Mesenchymal stem cell (in vitro differentiated cells and primary cell): ENCODE measurements at regions not wholly inside any gene's neighbourhood (a gene's known extent, or its start where the extent isn't known, plus 50 kb on each side); places are given as distances from the start of the nearest gene placed in this dataset.

ENCODE experiments used
- DNase-seq: peaks from one replicate; pipeline ENCODE4 v3.0.0-alpha.2; 2013
- H2AFZ ChIP-seq: one replicate; pipeline ENCODE4 v1.6.1; 2013; ENCODE audit warnings: low read depth, mild to moderate bottlenecking, control low read depth, inconsistent platforms, low read length, moderate library complexity
- H2AK5ac ChIP-seq: 2 replicates; pipeline ENCODE4 v1.6.1; 2013; ENCODE audit warnings: low read length, moderate library complexity, mild to moderate bottlenecking, inconsistent platforms; ENCODE audit not compliant: severe bottlenecking
- H2BK120ac ChIP-seq: one replicate; pipeline ENCODE4 v1.6.1; 2013; ENCODE audit warnings: low read depth, mild to moderate bottlenecking, inconsistent platforms, low read length, moderate library complexity
- H2BK12ac ChIP-seq, 2 experiments: one replicate each; pipeline ENCODE4 v1.6.1; 2013; ENCODE audit warnings: inconsistent platforms in 2 of 2, low read length in 2 of 2, mild to moderate bottlenecking in 2 of 2, moderate library complexity in 2 of 2, control low read depth in 1 of 2
- H2BK15ac ChIP-seq: one replicate; pipeline ENCODE4 v1.6.1; 2013; ENCODE audit warnings: mild to moderate bottlenecking, low read depth, inconsistent platforms; ENCODE audit not compliant: poor library complexity, severe bottlenecking
- H2BK5ac ChIP-seq: 2 replicates; pipeline ENCODE4 v1.6.1; 2013; ENCODE audit warnings: low read depth, mild to moderate bottlenecking, low read length, control low read depth, inconsistent platforms; ENCODE audit not compliant: poor library complexity, severe bottlenecking
- H3K14ac ChIP-seq, 2 experiments: one replicate each; pipeline ENCODE4 v1.6.1; 2013; ENCODE audit warnings: inconsistent platforms in 2 of 2, low read length in 2 of 2, control low read depth in 1 of 2, mild to moderate bottlenecking in 1 of 2, moderate library complexity in 1 of 2
- H3K18ac ChIP-seq, 2 experiments: one replicate each; pipeline ENCODE4 v1.6.1; 2013; ENCODE audit warnings: inconsistent platforms in 2 of 2, low read length in 2 of 2, control low read depth in 1 of 2, low read depth in 1 of 2, mild to moderate bottlenecking in 1 of 2
- H3K23ac ChIP-seq, 2 experiments: one replicate each; pipeline ENCODE4 v1.6.1; 2013; ENCODE audit warnings: inconsistent platforms in 2 of 2, low read length in 2 of 2, mild to moderate bottlenecking in 2 of 2, moderate library complexity in 2 of 2, control low read depth in 1 of 2
- H3K27ac ChIP-seq: 2 replicates; pipeline ENCODE4 v1.5.1; 2013; ENCODE audit warnings: mild to moderate bottlenecking, moderate library complexity, low read length, control low read depth, inconsistent platforms; ENCODE audit not compliant: poor library complexity, severe bottlenecking
- H3K27me3 ChIP-seq, 2 experiments: 2 replicates each; pipeline versions ENCODE4 v1.6.1 to v1.7.0; 2013; ENCODE audit warnings: low read length in 2 of 2, mild to moderate bottlenecking in 2 of 2, moderate library complexity in 2 of 2, control low read depth in 1 of 2, inconsistent platforms in 1 of 2; ENCODE audit not compliant: control insufficient read depth in 1 of 2, insufficient read depth in 1 of 2
- H3K36me3 ChIP-seq, 2 experiments: 2 replicates each; pipeline versions ENCODE4 v1.6.1 to v1.7.0; 2013; ENCODE audit warnings: low read length in 2 of 2, control low read depth in 1 of 2, inconsistent platforms in 1 of 2, low read depth in 1 of 2, mild to moderate bottlenecking in 1 of 2; ENCODE audit not compliant: insufficient read depth in 2 of 2, control insufficient read depth in 1 of 2
- H3K4ac ChIP-seq, 2 experiments: one replicate each; pipeline ENCODE4 v1.6.1; 2013; ENCODE audit warnings: inconsistent platforms in 2 of 2, low read length in 2 of 2, mild to moderate bottlenecking in 2 of 2, moderate library complexity in 2 of 2, control low read depth in 1 of 2, low read depth in 1 of 2
- H3K4me1 ChIP-seq: 2 replicates; pipeline ENCODE4 v1.6.1; 2013; ENCODE audit warnings: low read depth, low read length, control low read depth; ENCODE audit not compliant: control insufficient read depth, insufficient read depth
- H3K4me2 ChIP-seq: 2 replicates; pipeline ENCODE4 v1.6.1; 2013; ENCODE audit warnings: low read length, mild to moderate bottlenecking, inconsistent platforms; ENCODE audit not compliant: poor library complexity, severe bottlenecking
- H3K4me3 ChIP-seq, 2 experiments: 2 replicates each; pipeline versions ENCODE4 v1.5.1 to v1.7.0; 2013; ENCODE audit warnings: low read length in 2 of 2, mild to moderate bottlenecking in 2 of 2, control low read depth in 1 of 2, low read depth in 1 of 2; ENCODE audit not compliant: insufficient read depth in 1 of 2
- H3K79me1 ChIP-seq: replicated peaks from 2 replicates; pipeline ENCODE4 v1.6.1; 2013; ENCODE audit warnings: mild to moderate bottlenecking, control low read depth, low read length, inconsistent platforms; ENCODE audit not compliant: poor library complexity, severe bottlenecking
- H3K9ac ChIP-seq: 2 replicates; pipeline ENCODE4 v1.7.0; 2013; ENCODE audit warnings: mild to moderate bottlenecking, low read length, moderate library complexity
- H3K9me3 ChIP-seq: 2 replicates; pipeline ENCODE4 v1.7.0; 2013; ENCODE audit warnings: mild to moderate bottlenecking, low read length; ENCODE audit not compliant: control insufficient read depth
- H4K8ac ChIP-seq: one replicate; pipeline ENCODE4 v1.6.1; 2013; ENCODE audit warnings: inconsistent platforms, mild to moderate bottlenecking, low read length, moderate library complexity
- H4K91ac ChIP-seq: one replicate; pipeline ENCODE4 v1.6.1; 2013; ENCODE audit warnings: mild to moderate bottlenecking, low read length, inconsistent platforms
- WGBS: methylation state at CpG from one replicate; pipeline ENCODE4 v1.1.7; 2013; ENCODE audit warnings: mixed read lengths; 5-methylcytosine and 5-hydroxymethylcytosine counted together

GRCh38 chr7:43018446-43018845, 86.3 kb downstream of the MRPL32 start:
- no peak overlapping the region for H3K4ac ChIP-seq
- H3K4me2 ChIP-seq = no peak overlapping the region
- H3K18ac ChIP-seq = no peak overlapping the region
- no peak overlapping the region for H4K91ac ChIP-seq
- H3K79me1 ChIP-seq = no peaks in the 10 kb centered on the region
- H3K36me3 ChIP-seq = no peaks in the 10 kb centered on the region
- no peaks in the 10 kb centered on the region for H3K4me1 ChIP-seq
- no peak overlapping the region for H3K9ac ChIP-seq
- peaks cover 0 to 5% of the 10 kb centered on the region in 2 experiments for H3K27me3 ChIP-seq
- H3K9me3 ChIP-seq = no peaks in the 10 kb centered on the region
- no peak overlapping the region for H3K27ac ChIP-seq
- H2AK5ac ChIP-seq = no peak overlapping the region
- H4K8ac ChIP-seq = no peak overlapping the region
- H3K14ac ChIP-seq = no peak overlapping the region
- H2AFZ ChIP-seq = no peak overlapping the region
- H3K23ac ChIP-seq = no peak overlapping the region
- no peak overlapping the region for H2BK120ac ChIP-seq
- no peak overlapping the region for H3K4me3 ChIP-seq
- DNase-seq = no peak
- H2BK5ac ChIP-seq = no peak overlapping the region
- H2BK15ac ChIP-seq = no peak overlapping the region
- no peak overlapping the region for H2BK12ac ChIP-seq
- WGBS = 90% methylated on average over 4 of the region's 4 CpGs

DNA sequence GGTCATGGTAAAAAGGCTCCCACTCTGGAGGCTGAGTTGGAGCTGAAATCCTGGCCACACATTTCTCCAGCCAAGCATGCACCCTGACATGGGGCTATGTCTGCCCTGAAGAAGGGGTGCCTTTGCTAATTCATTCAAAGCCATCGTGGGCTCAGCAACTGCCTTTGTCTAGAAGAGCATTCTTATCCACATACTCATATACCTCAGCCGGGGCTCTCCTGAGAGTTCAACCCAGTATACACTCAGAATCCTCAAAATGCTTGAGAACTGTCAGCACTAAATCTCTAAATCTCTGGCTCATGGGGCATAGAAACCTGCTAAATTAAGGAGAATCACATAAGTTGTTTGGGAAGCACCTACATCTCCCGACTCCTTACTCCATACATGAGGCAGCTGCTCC, 89.3 kb downstream of the MRPL32 start:
- 87% methylated on average over 2 of the region's 3 CpGs for WGBS

GRCh38 chr7:43022008-43022407, 89.8 kb downstream of the MRPL32 start:
- Histone ChIP-seq H3K36me3 (no peaks in the 10 kb centered on the region), H2BK12ac (no peak overlapping the region), H3K4me3 (no peak overlapping the region), H3K79me1 (no peaks in the 10 kb centered on the region), H3K23ac (no peak overlapping the region), H3K4ac (no peak overlapping the region), H3K18ac (no peak overlapping the region), H3K9ac (no peak overlapping the region), H2BK15ac (no peak overlapping the region), H2AFZ (no peak overlapping the region), H2BK5ac (no peak overlapping the region), H3K27me3 (no peaks in the 10 kb centered on the region), H2AK5ac (no peak overlapping the region), H3K27ac (no peak overlapping the region), H3K14ac (no peak overlapping the region), H3K4me2 (no peak overlapping the region), H3K4me1 (no peaks in the 10 kb centered on the region), H2BK120ac (no peak overlapping the region), H3K9me3 (no peaks in the 10 kb centered on the region), H4K8ac (no peak overlapping the region), H4K91ac (no peak overlapping the region)
- no peak for DNase-seq
- 86% methylated on average over 5 of the region's 7 CpGs for WGBS

More for the DNA sequence above, 89.3 kb downstream of the MRPL32 start:
- no peak overlapping the region for H3K18ac ChIP-seq
- no peak overlapping the region for H3K9ac ChIP-seq
- H2AFZ ChIP-seq = no peak overlapping the region
- no peak overlapping the region for H3K4me3 ChIP-seq
- H3K4me2 ChIP-seq = no peak overlapping the region
- no peak overlapping the region for H3K14ac ChIP-seq
- no peak for DNase-seq
- no peaks in the 10 kb centered on the region for H3K27me3 ChIP-seq
- no peak overlapping the region for H3K27ac ChIP-seq
- no peak overlapping the region for H2BK12ac ChIP-seq
- no peaks in the 10 kb centered on the region for H3K36me3 ChIP-seq
- no peak overlapping the region for H2BK15ac ChIP-seq
- no peak overlapping the region for H2BK120ac ChIP-seq
- no peaks in the 10 kb centered on the region for H3K9me3 ChIP-seq
- H3K23ac ChIP-seq = no peak overlapping the region
- no peak overlapping the region for H4K8ac ChIP-seq
- H4K91ac ChIP-seq = peak overlapping the region; percentile 18
- no peaks in the 10 kb centered on the region for H3K79me1 ChIP-seq
- H2AK5ac ChIP-seq = no peak overlapping the region
- H2BK5ac ChIP-seq = no peak overlapping the region
- H3K4ac ChIP-seq = no peak overlapping the region
- no peaks in the 10 kb centered on the region for H3K4me1 ChIP-seq

- H2BK5ac ChIP-seq = no peak overlapping the region
- 36% methylated on average over 1 of the region's 2 CpGs for WGBS
- H3K9me3 ChIP-seq = no peaks in the 10 kb centered on the region
- H3K14ac ChIP-seq = no peak overlapping the region
- no peak overlapping the region for H3K9ac ChIP-seq
- H3K27me3 ChIP-seq = no peaks in the 10 kb centered on the region
- peak overlapping the region in 1 of 2 experiments; percentile 11 for H3K18ac ChIP-seq
- no peak overlapping the region for H2AK5ac ChIP-seq
- H3K4me1 ChIP-seq = no peaks in the 10 kb centered on the region
- no peak overlapping the region for H2BK12ac ChIP-seq
- H2BK120ac ChIP-seq = no peak overlapping the region
- no peak for DNase-seq
- no peak overlapping the region for H4K91ac ChIP-seq
- H2AFZ ChIP-seq = no peak overlapping the region
- H3K23ac ChIP-seq = no peak overlapping the region
- H3K4ac ChIP-seq = no peak overlapping the region
- H3K27ac ChIP-seq = no peak overlapping the region
- H3K4me3 ChIP-seq = no peak overlapping the region
- no peak overlapping the region for H3K4me2 ChIP-seq
- H3K79me1 ChIP-seq = no peaks in the 10 kb centered on the region
- H3K36me3 ChIP-seq = no peaks in the 10 kb centered on the region
- H4K8ac ChIP-seq = no peak overlapping the region
- no peak overlapping the region for H2BK15ac ChIP-seq
Measured at GRCh38 chr7:43033369-43033768, 79.1 kb upstream of the HECW1 start.
